HEK293 (cell line): ENCODE measurements at regions not wholly inside any gene's neighbourhood (a gene's known extent, or its start where the extent isn't known, plus 50 kb on each side); places are given as distances from the start of the nearest gene placed in this dataset.

ENCODE experiments used
- CTCF ChIA-PET: fragments of 350-600 bp; formaldehyde crosslinking; extraction: SDS; loops from one replicate; lab custom pipeline; 2021; ENCODE audit warnings: antibody characterized with exemption; lab: Yijun Ruan, JAX
- POLR2A ChIA-PET: fragments of 300-600 bp; formaldehyde crosslinking; extraction: SDS; loops from one replicate; lab custom pipeline; 2020; ENCODE audit warnings: antibody characterized with exemption, inconsistent platforms; lab: Yijun Ruan, JAX
- H3K27ac ChIP-seq: fragments of 200-500 bp; sonication (Bioruptor generic); 2 replicates; pipeline ENCODE4 v1.5.1; 2014; ENCODE audit warnings: low read depth, low read length, control low read depth, inconsistent platforms; ENCODE audit errors: extremely low read depth
- H3K36me3 ChIP-seq, 2 experiments: fragments of 200-500 bp in 1 of 2; sonication (Bioruptor generic) in 1 of 2; 1 replicate in 1 of 2; 2 replicates in 1 of 2; pipeline ENCODE4 v1.5.1; 2014 to 2017; ENCODE audit warnings: inconsistent platforms in 2 of 2, low read length in 2 of 2; ENCODE audit not compliant: control insufficient read depth in 2 of 2, insufficient read depth in 1 of 2
- H3K4me1 ChIP-seq: fragments of 200-500 bp; sonication (Bioruptor generic); 2 replicates; pipeline ENCODE4 v1.5.1; 2014; ENCODE audit warnings: mild to moderate bottlenecking, low read length, inconsistent platforms; ENCODE audit not compliant: control insufficient read depth, insufficient read depth
- H3K4me3 ChIP-seq: 2 replicates; pipeline ENCODE4 v1.5.1; 2011; ENCODE audit warnings: low read depth, mild to moderate bottlenecking, control low read depth, low read length, moderate library complexity
- H3K9me3 ChIP-seq: fragments of 200-500 bp; sonication (Bioruptor generic); 2 replicates; pipeline ENCODE4 v1.5.1; 2014; ENCODE audit warnings: low read depth, low read length, inconsistent platforms; ENCODE audit not compliant: control insufficient read depth, insufficient read depth
- RBAK ChIP-seq: fragments of 450-650 bp; formaldehyde crosslinking; IDR thresholded peaks from 2 replicates; pipeline ENCODE4 v1.5.1; 2016; ENCODE audit warnings: missing biosample characterization, missing genetic modification characterization
- SETDB1 ChIP-seq: IDR thresholded peaks from one replicate; pipeline ENCODE4 v1.6.1; 2017; ENCODE audit warnings: mild to moderate bottlenecking, low read length, moderate library complexity, mixed read lengths; ENCODE audit not compliant: insufficient read length
- TRIM28 ChIP-seq: IDR thresholded peaks from 2 replicates; pipeline ENCODE4 v1.6.1; 2011; ENCODE audit warnings: low read length, control low read depth, borderline replicate concordance
- ZBTB1 ChIP-seq: fragments of 450-650 bp; formaldehyde crosslinking; IDR thresholded peaks from 2 replicates; pipeline ENCODE4 v1.5.1; 2016; ENCODE audit warnings: missing biosample characterization, missing genetic modification characterization
- ZEB2 ChIP-seq: fragments of 450-650 bp; formaldehyde crosslinking; IDR thresholded peaks from 2 replicates; pipeline ENCODE4 v1.5.1; 2016; ENCODE audit warnings: missing biosample characterization, missing genetic modification characterization
- ZIC2 ChIP-seq: fragments of 450-650 bp; formaldehyde crosslinking; IDR thresholded peaks from 2 replicates; pipeline ENCODE4 v1.5.1; 2016; ENCODE audit warnings: missing biosample characterization, missing genetic modification characterization
- ZNF121 ChIP-seq: fragments of 450-650 bp; formaldehyde crosslinking; IDR thresholded peaks from 2 replicates; pipeline ENCODE4 v1.5.1; 2016; ENCODE audit warnings: missing biosample characterization, missing genetic modification characterization
- ZNF169 ChIP-seq: fragments of 450-650 bp; formaldehyde crosslinking; IDR thresholded peaks from 2 replicates; pipeline ENCODE4 v1.5.1; 2016; ENCODE audit warnings: missing biosample characterization, missing genetic modification characterization
- ZNF24 ChIP-seq: fragments of 450-650 bp; formaldehyde crosslinking; IDR thresholded peaks from 2 replicates; pipeline ENCODE4 v1.5.1; 2016; ENCODE audit warnings: missing biosample characterization, missing genetic modification characterization
- ZNF341 ChIP-seq: fragments of 450-650 bp; formaldehyde crosslinking; IDR thresholded peaks from 2 replicates; pipeline ENCODE4; 2016; ENCODE audit warnings: low read depth, missing biosample characterization, missing genetic modification characterization
- ZNF350 ChIP-seq: fragments of 450-650 bp; formaldehyde crosslinking; IDR thresholded peaks from 2 replicates; pipeline ENCODE4 v1.5.0; 2017; ENCODE audit warnings: missing biosample characterization, mild to moderate bottlenecking, missing genetic modification characterization
- ZNF560 ChIP-seq: fragments of 450-650 bp; formaldehyde crosslinking; IDR thresholded peaks from 2 replicates; pipeline ENCODE4 v1.5.1; 2017; ENCODE audit warnings: missing biosample characterization, missing genetic modification characterization, borderline replicate concordance
- ZNF660 ChIP-seq: fragments of 450-650 bp; IDR thresholded peaks from 2 replicates; pipeline ENCODE4 v1.5.1; 2018; ENCODE audit warnings: missing biosample characterization, mild to moderate bottlenecking, missing genetic modification characterization
- ZNF76 ChIP-seq: fragments of 450-650 bp; formaldehyde crosslinking; IDR thresholded peaks from 2 replicates; pipeline ENCODE4; 2016; ENCODE audit warnings: low read depth, missing biosample characterization, missing genetic modification characterization, borderline replicate concordance
- ZNF843 ChIP-seq: fragments of 450-650 bp; formaldehyde crosslinking; IDR thresholded peaks from 2 replicates; pipeline ENCODE4 v1.5.1; 2016; ENCODE audit warnings: missing biosample characterization, missing genetic modification characterization
- ZSCAN30 ChIP-seq: fragments of 450-650 bp; IDR thresholded peaks from 2 replicates; pipeline ENCODE4 v1.5.1; 2018; ENCODE audit warnings: missing biosample characterization, mild to moderate bottlenecking, missing genetic modification characterization, moderate library complexity
- TF ChIP-seq, protein P1 (sequence below): fragments of 450-650 bp; formaldehyde crosslinking; IDR thresholded peaks from 2 replicates; pipeline ENCODE4 v1.5.1; 2016; ENCODE audit warnings: missing biosample characterization, missing genetic modification characterization, low read depth
- TF ChIP-seq, protein P2 (sequence below): fragments of 450-650 bp; formaldehyde crosslinking; optimal IDR thresholded peaks from 2 replicates; pipeline ENCODE3; 2016; ENCODE audit warnings: missing biosample characterization, mild to moderate bottlenecking, missing genetic modification characterization
- TF ChIP-seq, protein P3 (sequence below): fragments of 450-650 bp; formaldehyde crosslinking; IDR thresholded peaks from 2 replicates; pipeline ENCODE4 v1.5.1; 2016; ENCODE audit warnings: missing biosample characterization, missing genetic modification characterization
- TF ChIP-seq, protein P4 (sequence below): fragments of 450-650 bp; formaldehyde crosslinking; IDR thresholded peaks from 2 replicates; pipeline ENCODE4 v1.5.1; 2016; ENCODE audit warnings: missing biosample characterization, missing genetic modification characterization
- TF ChIP-seq, protein P5 (sequence below): fragments of 450-650 bp; formaldehyde crosslinking; IDR thresholded peaks from 2 replicates; pipeline ENCODE4 v1.5.1; 2016; ENCODE audit warnings: missing biosample characterization, missing genetic modification characterization

DNA sequence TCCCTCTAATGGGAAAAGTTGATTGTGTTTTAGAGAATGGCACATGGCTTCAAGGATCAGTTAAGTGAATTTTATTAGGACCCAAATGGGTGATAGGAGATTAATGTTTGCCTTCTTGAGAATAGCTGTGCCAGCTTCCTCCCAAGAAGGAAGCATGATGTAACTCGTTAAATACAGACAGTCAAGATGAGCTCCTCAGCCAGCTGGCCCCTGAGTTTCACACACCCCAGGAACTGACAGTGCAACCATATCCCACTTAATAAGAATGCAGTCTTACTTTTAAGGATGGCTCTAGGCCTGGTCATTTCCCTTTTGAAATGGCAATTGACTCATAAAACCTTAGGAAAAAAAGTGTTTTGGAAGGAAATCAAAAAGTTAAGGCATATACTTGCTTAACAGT lies 472.8 kb upstream of the KCNMB2 start:
- no peak overlapping the region for H3K4me3 ChIP-seq
- ChIA-PET CTCF (interaction anchor here (0.6 kb wide), 1 partner anchor 1191 kb away, joined by 3 read pairs; no protein-coding TSS in a partner anchor), POLR2A (no interaction called here)
- no peak overlapping the region for H3K27ac ChIP-seq
- H3K4me1 ChIP-seq, result peaks cover 4% of the 10 kb centered on the region; the same call in 1 of the 2 replicates
- no peaks in the 10 kb centered on the region for H3K36me3 ChIP-seq
- no peaks in the 10 kb centered on the region for H3K9me3 ChIP-seq
- TF ChIP-seq RBAK (tag by site-specific recombination) (no peak), ZNF350 (tag by site-specific recombination) (no peak), ZNF341 (tag by site-specific recombination) (no peak), ZIC2 (tag by site-specific recombination) (no peak), ZNF76 (tag by site-specific recombination) (no peak), SETDB1 (no peak), ZBTB1 (tag by site-specific recombination) (no peak), ZEB2 (tag by site-specific recombination) (no peak), ZNF121 (tag by site-specific recombination) (no peak), ZSCAN30 (tag by site-specific recombination) (no peak), ZNF169 (tag by site-specific recombination) (no peak)
- TF ChIP-seq, protein P1, sequence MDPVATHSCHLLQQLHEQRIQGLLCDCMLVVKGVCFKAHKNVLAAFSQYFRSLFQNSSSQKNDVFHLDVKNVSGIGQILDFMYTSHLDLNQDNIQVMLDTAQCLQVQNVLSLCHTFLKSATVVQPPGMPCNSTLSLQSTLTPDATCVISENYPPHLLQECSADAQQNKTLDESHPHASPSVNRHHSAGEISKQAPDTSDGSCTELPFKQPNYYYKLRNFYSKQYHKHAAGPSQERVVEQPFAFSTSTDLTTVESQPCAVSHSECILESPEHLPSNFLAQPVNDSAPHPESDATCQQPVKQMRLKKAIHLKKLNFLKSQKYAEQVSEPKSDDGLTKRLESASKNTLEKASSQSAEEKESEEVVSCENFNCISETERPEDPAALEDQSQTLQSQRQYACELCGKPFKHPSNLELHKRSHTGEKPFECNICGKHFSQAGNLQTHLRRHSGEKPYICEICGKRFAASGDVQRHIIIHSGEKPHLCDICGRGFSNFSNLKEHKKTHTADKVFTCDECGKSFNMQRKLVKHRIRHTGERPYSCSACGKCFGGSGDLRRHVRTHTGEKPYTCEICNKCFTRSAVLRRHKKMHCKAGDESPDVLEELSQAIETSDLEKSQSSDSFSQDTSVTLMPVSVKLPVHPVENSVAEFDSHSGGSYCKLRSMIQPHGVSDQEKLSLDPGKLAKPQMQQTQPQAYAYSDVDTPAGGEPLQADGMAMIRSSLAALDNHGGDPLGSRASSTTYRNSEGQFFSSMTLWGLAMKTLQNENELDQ, result no peak
- TF ChIP-seq, protein P2, sequence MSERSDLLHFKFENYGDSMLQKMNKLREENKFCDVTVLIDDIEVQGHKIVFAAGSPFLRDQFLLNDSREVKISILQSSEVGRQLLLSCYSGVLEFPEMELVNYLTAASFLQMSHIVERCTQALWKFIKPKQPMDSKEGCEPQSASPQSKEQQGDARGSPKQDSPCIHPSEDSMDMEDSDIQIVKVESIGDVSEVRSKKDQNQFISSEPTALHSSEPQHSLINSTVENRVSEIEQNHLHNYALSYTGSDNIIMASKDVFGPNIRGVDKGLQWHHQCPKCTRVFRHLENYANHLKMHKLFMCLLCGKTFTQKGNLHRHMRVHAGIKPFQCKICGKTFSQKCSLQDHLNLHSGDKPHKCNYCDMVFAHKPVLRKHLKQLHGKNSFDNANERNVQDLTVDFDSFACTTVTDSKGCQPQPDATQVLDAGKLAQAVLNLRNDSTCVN (tag by site-specific recombination), result no peak
- TF ChIP-seq, protein P3, sequence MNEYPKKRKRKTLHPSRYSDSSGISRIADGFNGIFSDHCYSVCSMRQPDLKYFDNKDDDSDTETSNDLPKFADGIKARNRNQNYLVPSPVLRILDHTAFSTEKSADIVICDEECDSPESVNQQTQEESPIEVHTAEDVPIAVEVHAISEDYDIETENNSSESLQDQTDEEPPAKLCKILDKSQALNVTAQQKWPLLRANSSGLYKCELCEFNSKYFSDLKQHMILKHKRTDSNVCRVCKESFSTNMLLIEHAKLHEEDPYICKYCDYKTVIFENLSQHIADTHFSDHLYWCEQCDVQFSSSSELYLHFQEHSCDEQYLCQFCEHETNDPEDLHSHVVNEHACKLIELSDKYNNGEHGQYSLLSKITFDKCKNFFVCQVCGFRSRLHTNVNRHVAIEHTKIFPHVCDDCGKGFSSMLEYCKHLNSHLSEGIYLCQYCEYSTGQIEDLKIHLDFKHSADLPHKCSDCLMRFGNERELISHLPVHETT (tag by site-specific recombination), result no peak

DNA sequence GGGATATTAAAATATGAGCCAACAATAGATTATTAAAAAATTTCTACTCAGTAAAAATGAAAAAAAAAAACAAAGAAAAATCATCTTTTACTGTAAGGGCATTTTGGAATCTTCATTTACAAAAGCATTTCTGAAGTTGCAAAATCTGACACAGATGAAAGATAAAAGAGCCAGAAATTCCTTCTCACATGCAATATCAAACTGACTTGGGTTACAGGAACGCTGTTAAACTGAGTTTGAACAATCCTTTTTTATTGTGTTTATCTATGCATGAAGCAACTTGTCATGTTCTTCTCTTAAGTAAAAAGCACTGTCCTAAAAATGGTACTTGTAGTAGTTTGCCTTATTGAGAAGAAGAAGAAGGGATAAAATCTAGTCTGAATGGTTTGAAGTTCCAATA lies 468.5 kb upstream of the KCNMB2 start:
- Histone ChIP-seq H3K4me1 (no peaks in the 10 kb centered on the region), H3K27ac (no peak overlapping the region), H3K36me3 (no peaks in the 10 kb centered on the region), H3K4me3 (no peak overlapping the region), H3K9me3 (no peaks in the 10 kb centered on the region)
- TF ChIP-seq TRIM28 (no peak), ZNF843 (tag by site-specific recombination) (no peak), ZNF660 (tag by site-specific recombination) (no peak), ZNF24 (tag by site-specific recombination) (no peak), ZNF560 (no peak)
- TF ChIP-seq, protein P4, sequence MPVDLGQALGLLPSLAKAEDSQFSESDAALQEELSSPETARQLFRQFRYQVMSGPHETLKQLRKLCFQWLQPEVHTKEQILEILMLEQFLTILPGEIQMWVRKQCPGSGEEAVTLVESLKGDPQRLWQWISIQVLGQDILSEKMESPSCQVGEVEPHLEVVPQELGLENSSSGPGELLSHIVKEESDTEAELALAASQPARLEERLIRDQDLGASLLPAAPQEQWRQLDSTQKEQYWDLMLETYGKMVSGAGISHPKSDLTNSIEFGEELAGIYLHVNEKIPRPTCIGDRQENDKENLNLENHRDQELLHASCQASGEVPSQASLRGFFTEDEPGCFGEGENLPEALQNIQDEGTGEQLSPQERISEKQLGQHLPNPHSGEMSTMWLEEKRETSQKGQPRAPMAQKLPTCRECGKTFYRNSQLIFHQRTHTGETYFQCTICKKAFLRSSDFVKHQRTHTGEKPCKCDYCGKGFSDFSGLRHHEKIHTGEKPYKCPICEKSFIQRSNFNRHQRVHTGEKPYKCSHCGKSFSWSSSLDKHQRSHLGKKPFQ (tag by site-specific recombination), result no peak
- TF ChIP-seq, protein P5, sequence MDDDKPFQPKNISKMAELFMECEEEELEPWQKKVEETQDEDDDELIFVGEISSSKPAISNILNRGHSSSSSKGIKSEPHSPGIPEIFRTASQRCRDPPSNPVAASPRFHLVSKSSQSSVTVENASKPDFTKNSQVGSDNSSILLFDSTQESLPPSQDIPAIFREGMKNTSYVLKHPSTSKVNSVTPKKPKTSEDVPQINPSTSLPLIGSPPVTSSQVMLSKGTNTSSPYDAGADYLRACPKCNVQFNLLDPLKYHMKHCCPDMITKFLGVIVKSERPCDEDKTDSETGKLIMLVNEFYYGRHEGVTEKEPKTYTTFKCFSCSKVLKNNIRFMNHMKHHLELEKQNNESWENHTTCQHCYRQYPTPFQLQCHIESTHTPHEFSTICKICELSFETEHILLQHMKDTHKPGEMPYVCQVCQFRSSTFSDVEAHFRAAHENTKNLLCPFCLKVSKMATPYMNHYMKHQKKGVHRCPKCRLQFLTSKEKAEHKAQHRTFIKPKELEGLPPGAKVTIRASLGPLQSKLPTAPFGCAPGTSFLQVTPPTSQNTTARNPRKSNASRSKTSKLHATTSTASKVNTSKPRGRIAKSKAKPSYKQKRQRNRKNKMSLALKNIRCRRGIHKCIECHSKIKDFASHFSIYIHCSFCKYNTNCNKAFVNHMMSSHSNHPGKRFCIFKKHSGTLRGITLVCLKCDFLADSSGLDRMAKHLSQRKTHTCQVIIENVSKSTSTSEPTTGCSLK (tag by site-specific recombination), result no peak
- ChIA-PET POLR2A (no interaction called here), CTCF (no interaction called here)
